ENCODE measurements at regions not wholly inside any gene's neighbourhood (a gene's known extent, or its start where the extent isn't known, plus 50 kb on each side); places are given as distances from the start of the nearest gene placed in this dataset.

- CTCF ChIA-PET = no interaction called here
- peak overlapping the region; percentile 27; the same call in 1 of the 2 replicates for H3K27ac ChIP-seq (ENCODE audit: low read length)
These were observed 71.3 kb upstream of the STXBP5 start for GRCh38 chr6:147132889-147133288.

GRCh38 chr6:147133669-147134068 lies 70.5 kb upstream of the STXBP5 start:
- no peak overlapping the region for H2AFZ ChIP-seq (ENCODE audit: low read length)
- H3K4me2 ChIP-seq (ENCODE audit: low read length) = no peak overlapping the region
- no peaks in the 10 kb centered on the region for H3K9me3 ChIP-seq (ENCODE audit: low read length)
- no peaks in the 10 kb centered on the region for H3K9me2 ChIP-seq (replicated peaks; ENCODE audit: low read length)
- no TSS peak for BruUV-seq (replicated peaks)
- ChIA-PET CTCF (no interaction called here), POLR2A (ENCODE audit: unreplicated experiment) (no interaction called here)
- no peaks in the 10 kb centered on the region for H4K20me1 ChIP-seq (ENCODE audit: low read length)
- no peak overlapping the region for H3K9ac ChIP-seq (ENCODE audit: low read length)
- no peaks in the 10 kb centered on the region for H3K27me3 ChIP-seq (ENCODE audit: low read length)
- H3K36me3 ChIP-seq (ENCODE audit: low read depth, low read length) = no peaks in the 10 kb centered on the region
- H3K4me3 ChIP-seq (ENCODE audit: low read length) = no peak overlapping the region
- peaks cover 40% of the 10 kb centered on the region for H3K4me1 ChIP-seq (ENCODE audit: insufficient read depth, low read length)
- ATAC-seq (no peak), DNase-seq (no peak)
- H3K79me2 ChIP-seq (ENCODE audit: low read length) = no peaks in the 10 kb centered on the region
- TF ChIP-seq CTCF (conservative IDR thresholded peaks at IDR 0.05; ENCODE audit: low read depth, low read length) = no peak
- TF ChIP-seq EZH2 (IDR thresholded peaks at IDR 0.05; ENCODE audit: low read length, unreplicated experiment) = no peak
- no peak for TF ChIP-seq EZH2phosphoT487 (IDR thresholded peaks at IDR 0.05; ENCODE audit: borderline replicate concordance, low read length)
- no peaks in the 10 kb centered on the region for H3F3A ChIP-seq (ENCODE audit: low read length, unreplicated experiment)
- intact Hi-C loops (cut with micrococcal nuclease) = no loop called here
- H3K27ac ChIP-seq (ENCODE audit: low read length) = 0 out of 2 replicates have a peak overlapping the region, but pooled peaks have one; percentile 27

More at GRCh38 chr6:147132889-147133288, 71.3 kb upstream of the STXBP5 start:
- no peak for ATAC-seq
- Histone ChIP-seq H3K4me2 (ENCODE audit: low read length) (no peak overlapping the region), H3K9ac (ENCODE audit: low read length) (no peak overlapping the region), H3K4me1 (ENCODE audit: insufficient read depth, low read length) (peaks cover 40% of the 10 kb centered on the region), H4K20me1 (ENCODE audit: low read length) (no peaks in the 10 kb centered on the region), H3K79me2 (ENCODE audit: low read length) (no peaks in the 10 kb centered on the region), H3K4me3 (ENCODE audit: low read length) (no peak overlapping the region), H2AFZ (ENCODE audit: low read length) (no peak overlapping the region), H3K9me3 (ENCODE audit: low read length) (no peaks in the 10 kb centered on the region), H3K27me3 (ENCODE audit: low read length) (no peaks in the 10 kb centered on the region), H3F3A (ENCODE audit: low read length, unreplicated experiment) (no peaks in the 10 kb centered on the region), H3K36me3 (ENCODE audit: low read depth, low read length) (no peaks in the 10 kb centered on the region), H3K9me2 (replicated peaks; ENCODE audit: low read length) (no peaks in the 10 kb centered on the region)
- DNase-seq = peak; percentile 72
- intact Hi-C loops (cut with micrococcal nuclease) = no loop called here
- TF ChIP-seq EZH2 (IDR thresholded peaks at IDR 0.05; ENCODE audit: low read length, unreplicated experiment) (no peak), EZH2phosphoT487 (IDR thresholded peaks at IDR 0.05; ENCODE audit: borderline replicate concordance, low read length) (no peak), CTCF (conservative IDR thresholded peaks at IDR 0.05; ENCODE audit: low read depth, low read length) (no peak)
- POLR2A ChIA-PET (ENCODE audit: unreplicated experiment) = no interaction called here
- BruUV-seq (replicated peaks) = no TSS peak

- DNase-seq (peak; percentile 85), ATAC-seq (peak; percentile 89)
- H3K4me3 ChIP-seq (ENCODE audit: low read length) = no peak overlapping the region
- peak overlapping the region; percentile 82 for H3K27ac ChIP-seq (ENCODE audit: low read length)
- H3K9me2 ChIP-seq (replicated peaks; ENCODE audit: low read length) = no peaks in the 10 kb centered on the region
- H3K36me3 ChIP-seq (ENCODE audit: low read depth, low read length) = no peaks in the 10 kb centered on the region
- H3K27me3 ChIP-seq (ENCODE audit: low read length) = no peaks in the 10 kb centered on the region
- H3F3A ChIP-seq (ENCODE audit: low read length, unreplicated experiment) = no peaks in the 10 kb centered on the region
- no peaks in the 10 kb centered on the region for H3K79me2 ChIP-seq (ENCODE audit: low read length)
- TF ChIP-seq EZH2phosphoT487 (IDR thresholded peaks at IDR 0.05; ENCODE audit: borderline replicate concordance, low read length) (no peak), CTCF (conservative IDR thresholded peaks at IDR 0.05; ENCODE audit: low read depth, low read length) (no peak), EZH2 (IDR thresholded peaks at IDR 0.05; ENCODE audit: low read length, unreplicated experiment) (no peak)
- H3K9ac ChIP-seq (ENCODE audit: low read length) = 0 out of 2 replicates have a peak overlapping the region, but pooled peaks have one; percentile 1
- peak overlapping the region; percentile 12 for H3K4me2 ChIP-seq (ENCODE audit: low read length)
- H2AFZ ChIP-seq (ENCODE audit: low read length) = no peak overlapping the region
- CTCF ChIA-PET = no interaction called here
- intact Hi-C loops (cut with micrococcal nuclease) = no loop called here
- no TSS peak for BruUV-seq (replicated peaks)
- POLR2A ChIA-PET (ENCODE audit: unreplicated experiment) = interaction anchor here (0.7 kb wide), 1 partner anchor 167 kb away, joined by 3 read pairs; no protein-coding TSS in a partner anchor
- no peaks in the 10 kb centered on the region for H4K20me1 ChIP-seq (ENCODE audit: low read length)
- H3K4me1 ChIP-seq (ENCODE audit: insufficient read depth, low read length) = peaks cover 40% of the 10 kb centered on the region
- H3K9me3 ChIP-seq (ENCODE audit: low read length) = no peaks in the 10 kb centered on the region
These were observed 69.0 kb upstream of the STXBP5 start for GRCh38 chr6:147135211-147135681.

Measured in PC-3 (cell line).